DOHH2 (cell line): ENCODE measurements at regions not wholly inside any gene's neighbourhood (a gene's known extent, or its start where the extent isn't known, plus 50 kb on each side); places are given as distances from the start of the nearest gene placed in this dataset.

Experiments
- EZH2phosphoT487 ChIP-seq: fragments of 200-600 bp; sonication (generic); IDR thresholded peaks from 2 replicates; pipeline ENCODE4 v1.6.1; 2017; ENCODE audit warnings: borderline replicate concordance, mild to moderate bottlenecking, antibody characterized with exemption, low read length, moderate library complexity, mixed read lengths
- TF ChIP-seq, protein P1 (sequence below): fragments of 200-600 bp; sonication (generic); IDR thresholded peaks from one replicate; pipeline ENCODE4 v1.5.1; 2014; ENCODE audit warnings: antibody characterized with exemption, mild to moderate bottlenecking, low read depth, low read length; ENCODE audit not compliant: poor library complexity, severe bottlenecking

DNA sequence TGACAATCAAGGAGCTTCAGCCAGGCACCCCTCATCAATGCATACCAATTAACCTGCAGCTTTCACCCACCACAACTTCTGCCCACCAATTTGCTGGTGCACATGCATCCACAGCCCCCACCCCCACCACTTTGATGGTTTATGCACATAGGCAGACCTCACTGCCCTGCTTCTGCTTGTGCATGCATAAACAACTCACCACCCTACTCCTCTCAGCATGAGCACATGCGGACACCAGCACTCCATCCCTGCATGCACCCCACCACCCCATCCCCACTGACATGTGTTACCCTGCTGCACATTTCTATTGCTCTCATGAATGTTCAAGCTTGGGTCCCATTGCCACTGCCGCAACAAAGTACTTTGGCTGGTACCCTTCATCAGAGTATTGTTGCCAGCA, 94.5 kb upstream of the GALNTL6 start:
- TF ChIP-seq, protein P1, sequence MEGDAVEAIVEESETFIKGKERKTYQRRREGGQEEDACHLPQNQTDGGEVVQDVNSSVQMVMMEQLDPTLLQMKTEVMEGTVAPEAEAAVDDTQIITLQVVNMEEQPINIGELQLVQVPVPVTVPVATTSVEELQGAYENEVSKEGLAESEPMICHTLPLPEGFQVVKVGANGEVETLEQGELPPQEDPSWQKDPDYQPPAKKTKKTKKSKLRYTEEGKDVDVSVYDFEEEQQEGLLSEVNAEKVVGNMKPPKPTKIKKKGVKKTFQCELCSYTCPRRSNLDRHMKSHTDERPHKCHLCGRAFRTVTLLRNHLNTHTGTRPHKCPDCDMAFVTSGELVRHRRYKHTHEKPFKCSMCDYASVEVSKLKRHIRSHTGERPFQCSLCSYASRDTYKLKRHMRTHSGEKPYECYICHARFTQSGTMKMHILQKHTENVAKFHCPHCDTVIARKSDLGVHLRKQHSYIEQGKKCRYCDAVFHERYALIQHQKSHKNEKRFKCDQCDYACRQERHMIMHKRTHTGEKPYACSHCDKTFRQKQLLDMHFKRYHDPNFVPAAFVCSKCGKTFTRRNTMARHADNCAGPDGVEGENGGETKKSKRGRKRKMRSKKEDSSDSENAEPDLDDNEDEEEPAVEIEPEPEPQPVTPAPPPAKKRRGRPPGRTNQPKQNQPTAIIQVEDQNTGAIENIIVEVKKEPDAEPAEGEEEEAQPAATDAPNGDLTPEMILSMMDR, result no peak
- TF ChIP-seq EZH2phosphoT487, result no peak
